ENCODE measurements at regions not wholly inside any gene's neighbourhood (a gene's known extent, or its start where the extent isn't known, plus 50 kb on each side); places are given as distances from the start of the nearest gene placed in this dataset.

DNA sequence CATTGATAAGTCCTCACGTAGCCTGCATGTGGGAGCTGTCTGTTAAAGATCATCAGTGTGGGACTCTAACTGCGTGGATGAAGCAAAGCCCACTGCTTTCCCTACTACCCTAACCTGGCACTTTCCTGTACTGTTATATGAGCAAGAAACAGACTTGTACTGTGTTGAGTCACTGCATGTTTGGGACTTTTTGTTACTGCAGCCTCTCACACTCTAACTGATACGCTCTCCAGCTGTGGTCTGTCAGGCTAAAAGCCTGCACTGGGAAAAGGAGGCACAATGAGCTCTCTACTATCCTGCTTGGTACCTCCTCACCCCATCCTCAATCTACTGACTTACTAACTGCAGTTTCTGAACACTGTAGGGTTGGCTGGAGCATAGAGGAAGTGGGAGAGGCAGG is 93.7 kb upstream of the PLET1 start:
- no peak for DNase-seq (ENCODE audit: low read depth in 2 of 2, low spot score in 1 of 2)

GRCh38 chr11:112355726-112356125 is 95.1 kb upstream of the PLET1 start:
- DNase-seq (ENCODE audit: low read depth in 2 of 2, low spot score in 1 of 2), result no peak

- DNase-seq (ENCODE audit: low read depth in 2 of 2, low spot score in 1 of 2), result no peak
These were observed 96.8 kb upstream of the PLET1 start for GRCh38 chr11:112357488-112357887.

DNA sequence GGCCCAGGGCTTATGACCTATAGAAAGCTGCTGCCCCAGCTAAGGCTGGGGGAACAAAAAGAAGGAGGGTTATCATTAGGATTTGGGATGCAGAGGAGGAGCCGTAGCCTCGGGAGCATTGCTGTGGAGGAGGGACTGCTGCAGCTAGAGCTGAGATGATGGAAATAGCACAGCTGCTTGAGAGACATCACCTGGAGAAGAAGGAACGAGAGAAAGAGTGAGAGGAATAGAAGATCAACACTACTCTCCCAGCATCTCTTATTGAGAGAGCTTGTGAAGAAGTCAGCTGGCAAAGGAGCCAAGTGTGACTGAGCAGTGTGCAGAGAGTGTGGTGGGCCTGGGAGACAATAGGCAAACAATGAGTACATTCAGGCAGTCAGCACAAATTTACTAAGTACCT is 100.7 kb upstream of the PLET1 start:
- no peak for DNase-seq (ENCODE audit: low read depth in 2 of 2, low spot score in 1 of 2)

DNA sequence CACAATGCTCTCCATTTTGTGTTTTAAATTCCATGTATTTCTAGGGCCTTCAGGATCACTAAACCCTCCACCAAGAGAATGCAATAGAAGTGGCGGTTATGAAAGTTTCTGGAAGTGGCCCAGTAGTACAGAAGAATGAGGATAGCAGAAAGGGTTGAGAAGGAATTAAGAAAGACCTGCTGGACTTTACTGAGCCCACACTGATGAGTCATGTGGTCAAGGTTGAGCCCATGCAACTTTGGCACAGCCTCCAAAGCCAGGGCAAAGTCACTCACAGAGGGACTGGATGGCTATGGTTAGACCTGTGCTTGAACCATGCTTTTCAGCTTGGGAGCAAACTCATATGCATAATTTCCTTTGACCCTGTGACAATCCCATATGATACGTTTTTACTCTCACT is 102.9 kb upstream of the PLET1 start:
- DNase-seq (ENCODE audit: low read depth in 2 of 2, low spot score in 1 of 2), result no peak

DNA sequence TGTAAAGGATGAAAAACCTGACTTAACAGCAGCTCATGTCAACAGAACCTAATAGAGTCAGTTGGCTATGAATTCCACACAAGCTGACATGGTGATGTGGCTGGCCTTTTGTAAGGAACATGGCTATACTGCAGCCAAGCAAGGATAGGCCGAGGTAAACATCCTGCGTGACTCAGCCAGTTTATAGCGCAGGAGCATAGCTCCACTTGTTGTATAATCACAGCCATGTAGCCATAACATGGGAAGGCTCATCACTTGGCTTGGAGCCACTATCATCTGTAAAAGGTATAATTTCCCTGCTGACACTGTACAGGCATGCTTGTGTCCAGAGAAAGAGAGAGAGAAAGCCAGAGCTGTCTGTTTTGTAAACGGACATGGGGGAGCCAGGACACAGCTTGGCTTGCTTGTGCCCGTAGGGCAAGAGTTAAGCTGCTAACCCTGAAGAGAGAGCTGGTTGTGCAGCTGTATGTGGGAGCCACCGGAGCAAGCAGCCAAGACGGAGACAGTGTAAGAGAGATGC is 104.4 kb upstream of the PLET1 start:
- DNase-seq (ENCODE audit: low read depth in 2 of 2, low spot score in 1 of 2), result no peak

- DNase-seq (ENCODE audit: low read depth in 2 of 2, low spot score in 1 of 2), result no peak
These were observed 105.4 kb upstream of the PLET1 start for GRCh38 chr11:112366012-112366411.

GRCh38 chr11:112366777-112367176 is 106.1 kb upstream of the PLET1 start:
- DNase-seq (ENCODE audit: low read depth in 2 of 2, low spot score in 1 of 2), result no peak

DNA sequence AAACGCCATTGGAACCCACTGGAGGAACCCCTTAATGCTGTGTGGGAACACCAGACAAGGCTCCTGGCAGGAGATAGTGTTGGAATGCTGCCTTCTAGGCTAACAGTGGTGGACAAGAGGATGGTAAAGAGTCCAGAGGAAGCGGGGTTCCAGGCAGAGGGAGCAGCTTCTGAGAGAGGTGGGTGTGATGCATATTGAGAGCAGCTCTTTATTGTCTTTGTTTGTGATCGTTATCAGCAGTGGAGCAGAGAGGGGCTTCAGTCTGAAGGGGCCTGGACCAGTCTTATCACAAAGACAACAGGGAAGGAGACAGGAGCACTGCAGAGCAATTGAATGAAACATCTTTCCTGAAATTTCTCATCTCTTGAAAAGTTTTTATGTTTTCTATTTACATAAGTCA is 106.8 kb upstream of the PLET1 start:
- no peak for DNase-seq (ENCODE audit: low read depth in 2 of 2, low spot score in 1 of 2)

GRCh38 chr11:112367895-112368294 is 107.2 kb upstream of the PLET1 start:
- DNase-seq (ENCODE audit: low read depth in 2 of 2, low spot score in 1 of 2), result no peak

DNA sequence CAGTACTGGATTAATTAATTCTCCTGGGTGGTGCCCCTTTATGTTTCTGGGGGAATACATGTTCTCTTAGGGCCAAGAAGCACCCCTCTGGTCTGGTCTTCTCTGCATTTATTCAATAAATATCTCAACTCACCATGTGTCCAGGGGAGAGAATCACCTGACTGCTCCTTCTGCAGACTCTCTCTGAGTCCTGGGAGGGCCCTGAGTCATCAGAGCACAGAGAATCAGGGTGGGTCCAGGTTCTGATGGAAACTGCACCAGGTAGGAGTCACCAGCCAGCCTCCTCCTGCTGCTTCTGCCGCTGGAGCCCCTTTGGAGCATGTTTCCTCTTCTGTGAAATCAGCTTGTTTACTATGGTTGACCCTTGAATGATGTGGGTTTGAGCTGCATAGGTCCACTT is 107.7 kb upstream of the PLET1 start:
- no peak for DNase-seq (ENCODE audit: low read depth in 2 of 2, low spot score in 1 of 2)

DNA sequence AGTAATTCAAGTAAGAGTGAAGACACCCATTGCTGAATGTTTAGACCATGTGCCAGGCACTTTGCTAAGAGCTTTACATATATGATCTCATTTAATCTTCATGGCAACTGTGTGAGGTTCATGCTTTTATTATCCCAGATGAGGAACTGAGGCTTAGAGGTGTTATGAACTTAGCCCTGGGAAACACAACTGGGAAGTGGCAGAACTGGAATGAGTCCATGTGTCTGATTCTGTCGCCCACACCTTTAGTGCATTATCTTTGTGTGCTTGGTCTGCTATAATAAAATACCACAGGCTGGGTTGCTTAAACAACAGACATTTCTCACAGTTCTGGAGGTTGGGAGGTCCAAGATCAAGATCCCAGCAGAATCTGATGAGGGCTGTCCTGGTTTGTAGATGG is 108.7 kb upstream of the PLET1 start:
- no peak for DNase-seq (ENCODE audit: low read depth in 2 of 2, low spot score in 1 of 2)

DNA sequence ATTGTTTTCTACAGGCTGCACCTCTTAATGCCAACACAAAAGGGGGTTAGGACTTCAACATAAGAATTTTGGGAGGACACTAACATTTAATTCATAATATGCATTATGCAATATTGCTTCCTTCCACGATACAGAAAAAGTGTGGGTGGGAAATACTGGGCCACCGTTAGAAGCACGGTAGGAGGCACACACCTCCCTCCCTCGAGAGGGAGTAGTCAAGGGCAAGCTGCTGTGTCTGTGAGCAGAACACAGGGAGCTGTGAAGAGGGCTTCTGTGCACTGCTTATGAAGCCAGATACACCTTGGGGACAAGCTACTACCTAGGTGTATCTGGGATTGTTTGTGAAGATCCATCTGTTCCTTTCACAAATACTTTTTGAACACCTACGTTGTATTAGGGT is 109.3 kb upstream of the PLET1 start:
- no peak for DNase-seq (ENCODE audit: low read depth in 2 of 2, low spot score in 1 of 2)

- DNase-seq (ENCODE audit: low read depth in 2 of 2, low spot score in 1 of 2), result no peak
These were observed 114.0 kb upstream of the PLET1 start for GRCh38 chr11:112374486-112375140.

DNA sequence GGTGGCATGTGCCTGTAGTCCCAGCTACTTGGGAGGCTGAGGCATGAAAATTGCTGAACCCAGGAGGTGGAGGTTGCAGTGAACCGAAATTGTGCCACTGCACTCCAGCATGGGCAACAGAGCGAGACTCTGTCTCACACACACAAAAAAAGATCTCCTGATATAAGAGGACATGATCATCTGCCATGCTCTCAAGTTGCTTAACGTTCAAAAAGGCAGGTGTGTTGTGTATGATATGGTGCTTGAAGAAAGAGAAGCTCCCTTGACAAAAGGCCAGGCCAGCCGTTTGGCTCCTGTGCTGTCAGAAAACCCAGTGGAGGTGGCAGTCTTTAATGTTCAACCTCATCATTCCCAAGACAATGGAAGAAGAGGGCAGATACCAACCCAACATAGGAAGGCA is 117.3 kb upstream of the PLET1 start:
- no peak for DNase-seq (ENCODE audit: low read depth in 2 of 2, low spot score in 1 of 2)

- DNase-seq (ENCODE audit: low read depth in 2 of 2, low spot score in 1 of 2), result no peak
These were observed 119.8 kb upstream of the PLET1 start for GRCh38 chr11:112380464-112380863.

- DNase-seq (ENCODE audit: low read depth in 2 of 2, low spot score in 1 of 2), result no peak
These were observed 120.9 kb upstream of the PLET1 start for GRCh38 chr11:112381578-112381977.

GRCh38 chr11:112382561-112382960 is 121.9 kb upstream of the PLET1 start:
- DNase-seq (ENCODE audit: low read depth in 2 of 2, low spot score in 1 of 2), result no peak

- no peak for DNase-seq (ENCODE audit: low read depth in 2 of 2, low spot score in 1 of 2)
These were observed 127.8 kb upstream of the PLET1 start for GRCh38 chr11:112388496-112388895.

DNA sequence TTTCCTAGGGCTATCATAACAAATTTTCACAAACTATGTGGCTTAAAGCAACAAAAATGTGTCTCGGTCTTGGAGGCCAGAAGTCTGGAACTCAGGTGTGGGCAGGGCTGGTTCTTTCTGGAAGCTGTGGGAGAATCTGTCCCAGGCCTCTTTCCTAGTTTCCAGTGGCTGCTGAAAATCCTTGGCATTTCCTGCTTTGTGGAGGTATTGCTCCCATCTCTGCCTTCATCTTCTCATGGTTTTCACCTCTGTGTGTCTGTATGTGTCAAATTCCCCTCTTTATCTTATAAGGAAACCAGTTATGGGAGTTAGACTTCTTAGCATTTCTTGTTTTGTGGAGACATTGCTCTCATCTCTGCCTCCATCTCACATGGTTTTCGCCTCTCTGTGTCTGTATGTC is 130.4 kb upstream of the PLET1 start:
- DNase-seq (ENCODE audit: low read depth in 2 of 2, low spot score in 1 of 2), result no peak

DNA sequence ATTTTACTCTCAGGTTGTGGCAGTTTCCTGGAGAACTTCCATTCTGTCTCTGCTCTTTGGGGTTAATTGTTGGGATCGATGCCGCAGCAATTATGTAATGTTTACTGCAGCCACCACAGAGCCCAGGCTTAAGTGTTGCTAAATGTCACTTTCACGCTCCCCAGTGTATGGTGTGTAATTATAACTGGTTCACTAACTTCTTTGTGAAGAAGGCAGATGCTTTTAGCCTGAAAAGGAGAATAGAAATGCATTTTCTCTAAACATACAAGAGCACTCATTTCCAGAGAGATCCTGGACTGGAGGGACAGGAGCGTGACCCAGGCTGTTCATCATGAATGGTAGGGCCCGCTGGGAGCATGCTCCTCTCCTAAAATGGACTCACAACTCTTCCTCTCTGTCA is 132.2 kb upstream of the PLET1 start:
- no peak for DNase-seq (ENCODE audit: low read depth in 2 of 2, low spot score in 1 of 2)

DNA sequence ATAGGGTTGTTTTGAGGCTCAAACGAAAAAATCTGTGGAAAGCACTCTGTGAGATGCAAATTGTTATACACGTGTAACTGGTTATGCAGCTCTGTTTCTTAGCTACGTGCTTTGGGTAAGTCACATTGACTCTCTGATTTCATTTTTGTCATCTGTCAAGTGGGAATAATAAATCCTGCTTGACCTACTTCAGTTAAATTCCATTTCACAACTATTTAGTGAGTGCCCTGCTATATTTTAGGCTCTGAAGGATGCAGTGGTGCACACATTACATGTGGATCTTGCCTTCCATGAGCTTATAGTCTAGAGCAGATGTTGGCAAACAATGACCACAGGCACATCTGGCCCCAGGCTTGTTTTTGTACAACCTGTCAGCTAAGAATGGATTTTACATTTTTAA is 133.6 kb upstream of the PLET1 start:
- no peak for DNase-seq (ENCODE audit: low read depth in 2 of 2, low spot score in 1 of 2)

DNA sequence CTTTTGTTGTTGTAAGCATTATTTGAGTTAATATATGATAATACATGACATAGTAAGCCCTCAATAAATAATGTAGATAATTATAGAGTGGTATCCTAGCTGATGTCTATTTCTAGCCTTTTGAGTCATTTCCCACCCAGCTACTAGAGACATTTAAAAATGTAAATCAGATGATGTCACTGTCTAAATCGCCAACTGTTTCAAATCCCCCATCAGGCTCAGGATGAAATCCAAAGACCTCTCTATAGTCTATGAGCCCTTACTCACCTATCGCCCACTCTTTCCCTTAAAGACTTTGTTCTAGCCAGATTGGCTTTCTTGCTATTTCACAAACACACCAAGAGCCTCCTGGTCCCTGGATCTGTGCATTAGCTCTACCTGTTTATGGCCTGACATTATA is 135.4 kb upstream of the PLET1 start:
- DNase-seq (ENCODE audit: low read depth in 2 of 2, low spot score in 1 of 2), result no peak

All from stimulated activated CD8-positive, alpha-beta memory T cell treated with anti-CD3 and anti-CD28 coated beads, Interleukin-4, amount 100 ng/mL, for 1 hour (primary cell).